Thymus (tissue), 11 donors: ENCODE measurements at regions not wholly inside any gene's neighbourhood (a gene's known extent, or its start where the extent isn't known, plus 50 kb on each side); places are given as distances from the start of the nearest gene placed in this dataset.

Source experiments
- DNase-seq, 9 donors: peaks; one replicate each; pipeline ENCODE4 v3.0.0-alpha.2; 2013; ENCODE audit warnings: low spot score in 9 of 9, low read depth in 6 of 9, missing footprints in 1 of 9
- H3K27ac ChIP-seq, 2 donors: one replicate each; pipeline ENCODE4 v1.5.1; 2013; ENCODE audit warnings: control low read depth in 1 of 2, low read depth in 1 of 2, low read length in 1 of 2, mild to moderate bottlenecking in 1 of 2, moderate library complexity in 1 of 2
- H3K27me3 ChIP-seq, 2 donors: one replicate each; pipeline ENCODE4 v1.5.1; 2013; ENCODE audit warnings: low read length in 1 of 2; ENCODE audit not compliant: control insufficient read depth in 2 of 2, insufficient read depth in 1 of 2
- H3K36me3 ChIP-seq, 2 donors: one replicate each; pipeline ENCODE4 v1.5.1; 2013; ENCODE audit warnings: low read length in 1 of 2, mild to moderate bottlenecking in 1 of 2, moderate library complexity in 1 of 2; ENCODE audit not compliant: control insufficient read depth in 2 of 2, insufficient read depth in 2 of 2
- H3K4me1 ChIP-seq, 2 donors: one replicate each; pipeline ENCODE4 v1.5.1; 2013; ENCODE audit warnings: low read length in 2 of 2; ENCODE audit not compliant: control insufficient read depth in 2 of 2, insufficient read depth in 2 of 2
- H3K4me3 ChIP-seq, 2 donors: one replicate each; pipeline ENCODE4 v1.5.1; 2013; ENCODE audit warnings: low read length in 2 of 2, control low read depth in 1 of 2, mild to moderate bottlenecking in 1 of 2
- H3K9me3 ChIP-seq, 2 donors: one replicate each; pipeline ENCODE4 v1.5.1; 2013; ENCODE audit warnings: low read length in 1 of 2, mild to moderate bottlenecking in 1 of 2; ENCODE audit not compliant: control insufficient read depth in 2 of 2, insufficient read depth in 1 of 2
- WGBS: extraction: QIAGEN DNeasy Blood & Tissue Kit; methylation state at CpG from one replicate; pipeline ENCODE4 v1.1.7; 2013; 5-methylcytosine and 5-hydroxymethylcytosine counted together
- donor health status: healthy.

DNA sequence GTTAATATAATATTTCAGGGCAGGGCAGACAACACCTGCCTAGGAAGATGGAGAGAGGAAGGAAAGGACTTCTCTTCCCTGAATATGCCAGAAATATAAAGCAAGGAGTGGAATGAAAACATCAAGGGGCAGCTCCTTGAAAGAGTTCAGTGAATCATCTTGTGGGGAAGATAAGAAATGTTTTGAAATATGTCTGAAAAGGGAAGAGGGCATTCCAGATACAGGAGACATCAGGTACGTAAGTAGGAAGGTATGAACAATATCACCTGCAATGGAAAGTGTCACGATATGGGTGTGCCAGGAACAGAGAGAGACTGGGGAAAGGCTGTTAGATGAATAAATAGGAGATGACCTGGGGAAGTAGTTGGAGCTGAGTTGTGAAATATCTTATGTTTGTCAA is 75.8 kb upstream of the WDR72 start:
- Histone ChIP-seq H3K27ac (no peak overlapping the region), H3K27me3 (no peaks in the 10 kb centered on the region), H3K4me3 (no peak overlapping the region), H3K9me3 (no peaks in the 10 kb centered on the region), H3K4me1 (no peaks in the 10 kb centered on the region), H3K36me3 (no peaks in the 10 kb centered on the region)
- WGBS = 98% methylated on average over 2 of the region's 2 CpGs
- no peak for DNase-seq

DNA sequence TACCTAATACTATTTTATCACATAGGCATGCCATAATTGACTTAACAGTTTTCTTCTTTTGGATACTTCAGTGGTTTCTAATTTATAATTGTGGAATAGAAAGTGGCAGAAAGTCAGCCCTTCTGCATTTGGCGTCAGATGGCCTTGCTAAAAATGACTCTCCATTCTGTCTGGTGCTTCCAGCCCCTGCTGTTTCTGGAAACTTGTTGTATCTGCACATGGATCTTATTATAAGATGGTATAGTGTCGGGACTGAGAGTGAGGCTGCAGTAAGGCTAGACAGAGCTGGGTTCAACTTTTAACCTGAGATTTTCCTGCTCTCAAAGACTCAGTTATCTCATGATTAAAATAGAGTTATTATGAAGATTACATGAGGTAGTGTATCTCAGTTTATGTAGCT is 74.8 kb upstream of the WDR72 start:
- no peaks in the 10 kb centered on the region for H3K36me3 ChIP-seq
- DNase-seq = no peak
- H3K4me1 ChIP-seq = no peaks in the 10 kb centered on the region
- 94% methylated on average over 2 of the region's 2 CpGs for WGBS
- no peaks in the 10 kb centered on the region for H3K27me3 ChIP-seq
- no peak overlapping the region for H3K27ac ChIP-seq
- H3K9me3 ChIP-seq = no peaks in the 10 kb centered on the region
- no peak overlapping the region for H3K4me3 ChIP-seq

DNA sequence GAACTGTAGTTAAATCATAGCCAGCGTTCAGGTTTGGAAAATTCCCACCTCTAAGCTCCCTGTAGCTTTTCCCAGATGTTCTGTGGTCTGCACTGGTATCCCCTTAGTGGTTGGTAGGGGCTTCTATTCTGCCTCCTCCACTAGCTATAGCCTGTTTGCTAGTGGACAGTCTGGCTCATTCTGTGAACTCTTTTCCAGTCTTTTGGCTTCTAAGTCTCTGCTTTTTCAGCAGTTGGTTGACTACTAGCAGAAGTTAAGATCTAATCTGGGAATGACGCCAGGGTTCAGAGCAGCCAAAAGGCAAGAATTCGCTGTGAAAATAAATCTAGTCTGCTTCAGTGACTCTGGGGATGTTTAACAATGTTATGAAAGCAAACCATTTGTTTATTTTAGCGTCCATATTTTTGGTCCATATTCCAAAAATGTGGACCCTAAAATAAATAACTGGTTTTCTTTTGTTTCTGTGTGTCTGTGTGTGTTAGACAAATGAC is 73.7 kb upstream of the WDR72 start:
- Histone ChIP-seq H3K4me3 (no peak overlapping the region), H3K36me3 (no peaks in the 10 kb centered on the region), H3K27me3 (no peaks in the 10 kb centered on the region), H3K27ac (no peak overlapping the region), H3K4me1 (no peaks in the 10 kb centered on the region), H3K9me3 (no peaks in the 10 kb centered on the region)
- DNase-seq = no peak
- WGBS = 70% methylated on average over 4 of the region's 4 CpGs

DNA sequence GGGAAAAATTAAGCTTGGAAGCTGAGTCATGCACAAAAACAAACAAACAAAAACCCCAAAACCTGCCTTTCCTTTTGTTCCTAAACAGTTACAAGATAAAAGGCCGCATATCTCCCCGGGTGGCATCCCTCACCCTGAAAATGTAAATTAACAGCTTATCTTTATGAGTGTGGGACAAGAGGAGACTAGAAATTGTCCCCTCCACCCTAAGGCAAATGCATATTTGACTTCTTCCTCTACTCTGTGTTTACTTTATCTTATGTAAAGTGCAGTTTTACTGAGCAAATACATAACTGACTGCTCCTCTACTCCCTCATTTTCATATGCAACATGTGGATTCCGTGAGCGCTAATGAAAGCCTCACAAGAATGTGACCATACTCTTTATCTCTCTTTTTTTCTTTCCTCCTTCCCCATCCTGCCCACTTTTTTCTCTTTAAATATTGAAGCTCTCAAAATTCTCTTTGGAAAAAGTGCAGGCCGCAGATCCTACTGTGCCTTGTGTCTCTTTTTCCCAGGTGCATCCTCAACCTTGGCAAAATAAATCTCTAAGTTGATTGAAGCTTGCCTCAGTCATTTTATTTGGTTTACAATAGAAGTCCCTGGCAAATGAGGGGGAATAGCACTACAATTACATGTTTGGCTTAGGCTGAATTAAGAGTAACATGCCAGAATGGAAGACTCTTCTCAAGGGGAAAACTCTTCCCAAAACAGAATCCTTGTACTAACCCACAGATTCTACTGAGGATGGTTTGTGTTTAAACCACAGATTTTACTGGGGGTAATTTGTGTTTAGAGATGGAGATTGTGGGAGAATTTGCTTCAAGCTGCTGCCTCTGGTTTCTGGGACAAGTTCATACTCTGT is 72.7 kb upstream of the WDR72 start:
- Histone ChIP-seq H3K27me3 (no peaks in the 10 kb centered on the region), H3K4me3 (no peak overlapping the region), H3K9me3 (no peaks in the 10 kb centered on the region), H3K36me3 (no peaks in the 10 kb centered on the region), H3K27ac (no peak overlapping the region), H3K4me1 (no peaks in the 10 kb centered on the region)
- DNase-seq = no peak
- WGBS = 86% methylated on average over 5 of the region's 5 CpGs

DNA sequence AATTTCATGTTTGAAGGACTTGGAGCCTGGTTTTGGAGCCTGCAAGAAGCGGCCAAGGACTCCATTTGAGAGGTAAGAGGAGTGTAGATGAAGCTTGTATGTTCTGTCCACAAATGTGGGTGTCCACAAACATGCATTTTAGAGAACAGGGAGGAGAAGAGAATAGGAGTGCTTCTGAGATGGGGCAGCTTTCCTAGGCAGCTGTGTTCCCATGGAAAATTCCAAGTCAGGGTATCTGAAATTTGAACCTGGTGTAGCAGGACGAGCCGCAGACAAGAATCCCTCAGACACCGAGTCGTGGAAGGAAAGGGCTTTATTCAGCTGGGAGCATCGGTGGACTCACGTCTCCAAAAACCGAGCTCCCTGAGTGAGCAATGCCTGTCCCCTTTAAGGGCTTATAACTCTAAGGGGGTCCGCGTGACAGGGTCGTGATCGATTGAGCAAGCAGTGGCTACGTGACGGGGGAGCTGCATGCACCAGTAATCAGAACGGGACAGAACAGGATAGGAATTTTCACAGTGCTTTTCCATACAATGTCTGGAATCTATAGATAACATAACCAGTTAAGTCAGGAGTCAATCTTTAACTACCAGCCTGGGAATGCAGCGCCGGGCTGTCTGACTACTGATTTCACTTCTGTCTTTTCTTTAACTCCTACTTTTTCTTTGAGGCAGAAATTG is 71.4 kb upstream of the WDR72 start:
- H3K4me1 ChIP-seq = no peaks in the 10 kb centered on the region
- WGBS = 77% methylated on average over 17 of the region's 17 CpGs
- no peaks in the 10 kb centered on the region for H3K9me3 ChIP-seq
- no peaks in the 10 kb centered on the region for H3K36me3 ChIP-seq
- no peak for DNase-seq
- no peak overlapping the region for H3K27ac ChIP-seq
- no peak overlapping the region for H3K4me3 ChIP-seq
- no peaks in the 10 kb centered on the region for H3K27me3 ChIP-seq

DNA sequence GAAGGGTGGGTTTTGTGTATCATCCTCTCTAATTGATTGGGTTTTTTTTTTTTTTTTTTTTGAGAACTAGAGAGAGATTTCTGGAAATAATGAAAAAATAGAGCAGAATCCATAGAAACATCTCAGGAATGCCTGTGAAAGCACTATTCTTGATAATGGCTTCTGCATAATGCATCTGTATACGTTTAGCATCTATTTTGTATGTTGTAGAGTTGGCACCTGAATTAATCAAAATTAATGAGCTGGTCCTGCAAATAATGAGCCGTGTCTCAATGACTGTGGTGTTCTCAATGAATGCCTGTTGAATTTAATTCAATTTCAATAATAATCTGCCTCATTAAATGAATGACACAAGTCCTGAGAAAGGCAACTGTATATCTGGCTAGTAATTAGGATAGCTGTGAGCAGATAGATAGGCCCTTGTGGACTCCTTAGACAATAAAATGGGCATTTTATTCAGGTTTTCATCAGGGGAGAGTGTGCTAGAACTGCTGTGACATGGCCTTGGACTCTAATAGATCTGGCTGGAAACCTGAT is 70.5 kb upstream of the WDR72 start:
- H3K9me3 ChIP-seq = no peaks in the 10 kb centered on the region
- DNase-seq = no peak
- H3K4me1 ChIP-seq = no peaks in the 10 kb centered on the region
- H3K36me3 ChIP-seq = no peaks in the 10 kb centered on the region
- 92% methylated on average over 2 of the region's 2 CpGs for WGBS
- H3K27me3 ChIP-seq = no peaks in the 10 kb centered on the region
- no peak overlapping the region for H3K4me3 ChIP-seq
- H3K27ac ChIP-seq = no peak overlapping the region

DNA sequence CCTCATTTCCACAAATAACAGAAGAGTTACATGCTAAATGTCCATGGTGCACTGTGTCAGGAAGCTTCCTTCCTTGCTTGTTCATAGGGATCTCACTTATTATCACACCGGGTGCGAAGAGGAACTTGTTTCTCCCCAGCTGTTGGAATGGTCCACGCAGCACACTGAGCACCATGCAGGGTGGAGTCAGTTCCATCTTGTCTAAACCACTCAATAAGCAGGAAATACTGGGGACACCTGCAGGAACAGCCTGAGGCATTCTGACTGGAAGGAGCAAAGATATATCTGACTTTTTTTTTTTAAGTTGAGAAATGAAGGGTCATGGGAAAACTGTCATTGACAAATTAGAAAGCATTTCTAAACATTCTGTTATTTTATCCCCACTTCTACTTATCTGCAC is 70.0 kb upstream of the WDR72 start:
- Histone ChIP-seq H3K27me3 (no peaks in the 10 kb centered on the region), H3K4me1 (no peaks in the 10 kb centered on the region), H3K36me3 (no peaks in the 10 kb centered on the region), H3K4me3 (no peak overlapping the region), H3K9me3 (no peaks in the 10 kb centered on the region), H3K27ac (no peak overlapping the region)
- DNase-seq = no peak
- WGBS = 88% methylated on average over 3 of the region's 3 CpGs

DNA sequence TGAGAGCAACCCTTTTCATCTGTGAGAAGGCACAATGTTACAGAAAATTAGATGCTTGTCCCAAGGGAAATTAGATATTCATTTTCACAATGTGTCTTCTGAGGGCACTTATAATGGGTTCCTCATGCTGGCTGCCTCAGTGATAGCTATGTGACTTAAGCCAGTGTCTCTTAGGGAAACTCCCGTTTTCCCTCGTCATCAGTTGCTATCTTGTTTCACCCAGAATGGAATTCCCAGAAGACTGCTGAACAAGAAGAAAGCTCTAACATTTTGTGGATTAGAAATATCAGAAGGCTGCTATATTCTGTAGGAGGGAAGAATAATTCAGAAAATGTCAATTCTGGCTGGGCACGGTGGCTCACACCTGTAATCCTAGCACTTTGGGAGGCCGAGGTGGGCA is 67.9 kb upstream of the WDR72 start:
- no peaks in the 10 kb centered on the region for H3K27me3 ChIP-seq
- WGBS = 93% methylated on average over 4 of the region's 4 CpGs
- H3K4me1 ChIP-seq = no peaks in the 10 kb centered on the region
- H3K36me3 ChIP-seq = no peaks in the 10 kb centered on the region
- H3K27ac ChIP-seq = no peak overlapping the region
- no peaks in the 10 kb centered on the region for H3K9me3 ChIP-seq
- H3K4me3 ChIP-seq = no peak overlapping the region
- no peak for DNase-seq

DNA sequence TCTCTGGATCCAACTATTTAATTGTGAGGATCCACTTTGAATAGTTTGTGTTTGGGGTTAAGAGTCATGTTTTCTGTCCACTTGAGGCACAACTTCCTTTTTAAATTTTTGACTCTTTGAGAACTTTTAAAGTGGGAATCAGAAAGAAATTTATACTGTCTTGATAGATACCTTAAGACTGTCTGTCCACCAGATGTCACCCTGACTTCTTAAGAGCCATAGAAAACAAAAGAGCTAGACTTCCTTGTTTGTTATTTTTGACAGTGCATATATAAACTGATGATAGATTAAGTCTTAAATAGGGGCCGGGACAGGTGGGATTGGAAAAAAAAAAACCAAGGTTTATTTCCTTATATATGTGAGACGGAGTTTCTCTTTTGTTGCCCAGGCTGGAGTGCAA is 52.1 kb upstream of the WDR72 start:
- Histone ChIP-seq H3K36me3 (no peaks in the 10 kb centered on the region), H3K4me1 (no peaks in the 10 kb centered on the region), H3K27me3 (no peaks in the 10 kb centered on the region), H3K27ac (no peak overlapping the region), H3K4me3 (no peak overlapping the region), H3K9me3 (no peaks in the 10 kb centered on the region)
- no peak for DNase-seq
- WGBS = 42% methylated on average over 2 of the region's 2 CpGs
